HepG2 (cell line): ENCODE measurements at regions not wholly inside any gene's neighbourhood (a gene's known extent, or its start where the extent isn't known, plus 50 kb on each side); places are given as distances from the start of the nearest gene placed in this dataset.

Experiments used
- ATAC-seq: fragments of 200-7000 bp; cut with Tn5 transposase; 3 replicates; pipeline ENCODE4 v1.9.1; 2020; ENCODE audit warnings: mild to moderate bottlenecking, moderate library complexity
- BruUV-seq: library from RNA; stranded (reverse); fragments of 400-500 nt; replicated peaks from 2 replicates; lab custom pipeline; 2021; lab: Mats Ljungman, UMichigan
- CTCF ChIA-PET: fragments of 300-600 bp; formaldehyde crosslinking; extraction: SDS; loops from one replicate; lab custom pipeline; 2021; ENCODE audit warnings: low total read pairs, inconsistent platforms, low intra/inter-chr PET ratio; lab: Yijun Ruan, JAX
- POLR2A ChIA-PET: fragments of 350-600 bp; sonication (Branson Sonifier 250); formaldehyde crosslinking; loops from one replicate; lab custom pipeline; 2020; ENCODE audit warnings: antibody characterized with exemption, inconsistent platforms; lab: Yijun Ruan, JAX
- DNase-seq: peaks from one replicate; pipeline ENCODE4 v3.0.0-alpha.2; 2015; ENCODE audit warnings: low spot score
- FAIRE-seq: peaks from 3 replicates; lab custom pipeline; 2011; peaks lifted over from hg19 to GRCh38; lab: Jason Lieb, UNC
- H2AFZ ChIP-seq: one replicate; pipeline ENCODE4 v1.6.1; 2011; ENCODE audit warnings: low read length, inconsistent platforms
- H3K27ac ChIP-seq: fragments of 300-600 bp; 3 replicates; pipeline ENCODE4 v1.8.0; 2011; ENCODE audit warnings: mixed run types, mild to moderate bottlenecking, mixed read lengths, low read length, inconsistent platforms; ENCODE audit not compliant: insufficient read depth; ENCODE audit errors: extremely low read length
- H3K27me3 ChIP-seq, 2 experiments: fragments of 200-600 bp in 1 of 2; 2 replicates in 1 of 2; 3 replicates in 1 of 2; pipeline versions ENCODE4 v1.6.0 to v1.8.0; 2011; ENCODE audit warnings: low read length in 2 of 2, mild to moderate bottlenecking in 2 of 2, moderate library complexity in 2 of 2, inconsistent platforms in 1 of 2; ENCODE audit not compliant: insufficient read depth in 2 of 2, control insufficient read depth in 1 of 2
- H3K36me3 ChIP-seq, 2 experiments: fragments of 200-600 bp in 1 of 2; replicated peaks in 1 of 2; 2 replicates in 1 of 2; 3 replicates in 1 of 2; pipeline versions ENCODE4 v1.5.1 to v1.8.0; 2011; ENCODE audit warnings: low read length in 2 of 2, inconsistent platforms in 1 of 2; ENCODE audit not compliant: insufficient read depth in 2 of 2, control insufficient read depth in 1 of 2
- H3K4me1 ChIP-seq: 2 replicates; pipeline ENCODE4 v1.5.1; 2012; ENCODE audit warnings: low read length, inconsistent platforms; ENCODE audit not compliant: insufficient read depth
- H3K4me2 ChIP-seq: 2 replicates; pipeline ENCODE4 v1.6.0; 2011; ENCODE audit warnings: low read depth, low read length, inconsistent platforms
- H3K4me3 ChIP-seq, 3 experiments: fragments of 200-600 bp in 1 of 3; sonication (generic), shearing (Covaris generic) in 1 of 3; replicated peaks in 1 of 3; 2 replicates each; pipeline ENCODE4 v1.5.1; 2011 to 2016; ENCODE audit warnings: low read length in 3 of 3, inconsistent platforms in 2 of 3, low read depth in 2 of 3, mild to moderate bottlenecking in 2 of 3, control low read depth in 1 of 3, mixed read lengths in 1 of 3; ENCODE audit not compliant: insufficient read depth in 1 of 3
- H3K79me2 ChIP-seq: one replicate; pipeline ENCODE4 v1.6.1; 2011; ENCODE audit warnings: low read length, inconsistent platforms; ENCODE audit not compliant: insufficient read depth
- H3K9ac ChIP-seq: 2 replicates; pipeline ENCODE4 v1.6.0; 2011; ENCODE audit warnings: mild to moderate bottlenecking, low read depth, low read length, inconsistent platforms; ENCODE audit not compliant: insufficient read depth
- H3K9me3 ChIP-seq: 2 replicates; pipeline ENCODE4 v1.5.1; 2012; ENCODE audit warnings: mild to moderate bottlenecking, low read length
- H4K20me1 ChIP-seq: 2 replicates; pipeline ENCODE4 v1.6.0; 2011; ENCODE audit warnings: inconsistent platforms, mild to moderate bottlenecking, low read length, moderate library complexity; ENCODE audit not compliant: insufficient read depth
- ATF7 ChIP-seq, 2 experiments: fragments of 450-650 bp in 1 of 2; sonication (generic) in 1 of 2; formaldehyde crosslinking in 1 of 2; IDR thresholded peaks; 2 replicates each; pipeline versions ENCODE4 v1.4.0 to v1.6.1; 2016 to 2020; ENCODE audit warnings: antibody characterized with exemption in 1 of 2, mild to moderate bottlenecking in 1 of 2, missing genetic modification reagents in 1 of 2
- BCL6 ChIP-seq: IDR thresholded peaks from 2 replicates; pipeline ENCODE4 v1.6.1; 2016; ENCODE audit warnings: missing genetic modification reagents, missing compliant biosample characterization
- GFI1 ChIP-seq: sonication (generic); formaldehyde crosslinking; IDR thresholded peaks from 2 replicates; pipeline ENCODE4 v1.5.0; 2020; ENCODE audit warnings: missing genetic modification reagents, mild to moderate bottlenecking, borderline replicate concordance
- PLRG1 ChIP-seq: fragments of 450-650 bp; conservative IDR thresholded peaks from 2 replicates; pipeline ENCODE4 v1.6.1; 2016
- SKIL ChIP-seq: sonication (generic); formaldehyde crosslinking; IDR thresholded peaks from 2 replicates; pipeline ENCODE4 v1.8.0; 2022; ENCODE audit warnings: missing genetic modification reagents, mild to moderate bottlenecking, moderate library complexity, borderline replicate concordance
- YEATS2 ChIP-seq: sonication (generic); formaldehyde crosslinking; IDR thresholded peaks from 2 replicates; pipeline ENCODE4 v1.4.0; 2020; ENCODE audit warnings: missing genetic modification reagents, borderline replicate concordance
- ZNF225 ChIP-seq: sonication (generic); formaldehyde crosslinking; IDR thresholded peaks from 2 replicates; pipeline ENCODE4 v1.4.0; 2020; ENCODE audit warnings: mild to moderate bottlenecking, missing genetic modification reagents
- ZNF33B ChIP-seq: sonication (generic); formaldehyde crosslinking; IDR thresholded peaks from 2 replicates; pipeline ENCODE4 v1.5.1; 2020; ENCODE audit warnings: mild to moderate bottlenecking, missing genetic modification reagents
- ZNF496 ChIP-seq: sonication (generic); formaldehyde crosslinking; IDR thresholded peaks from 2 replicates; pipeline ENCODE4 v1.8.1; 2023; ENCODE audit warnings: mild to moderate bottlenecking, moderate library complexity, missing genetic modification reagents; ENCODE audit not compliant: insufficient replicate concordance
- ZNF546 ChIP-seq: sonication (generic); formaldehyde crosslinking; conservative IDR thresholded peaks from 2 replicates; pipeline ENCODE4 v1.8.1; 2023; ENCODE audit warnings: mild to moderate bottlenecking, missing genetic modification reagents
- WGBS: methylation state at CpG from one replicate; pipeline ENCODE4 v1.1.6; 2017; ENCODE audit warnings: low lambda C conversion rate; 5-methylcytosine and 5-hydroxymethylcytosine counted together
- in situ Hi-C: cut with HindIII; loops from 2 replicates; pipeline ENCODE4 v1.10.0; 2017; ENCODE audit warnings: low pct_unique_long_range_greater_than_20kb; ENCODE audit not compliant: extremely low pct_ligation_motif_present
- intact Hi-C: fragments of 100-400 bp; cut with micrococcal nuclease; formaldehyde crosslinking; loops from one replicate; pipeline ENCODE4 v1.10.0; 2022; ENCODE audit not compliant: unreplicated experiment

GRCh38 chr20:40134176-40134575 is 554.9 kb downstream of the MAFB start (continued):
- TF ChIP-seq ZNF496 (no peak), SKIL (CRISPR knock-in tag) (no peak), ZNF33B (CRISPR knock-in tag) (no peak), PLRG1 (no peak), ZNF225 (CRISPR knock-in tag) (no peak), ZNF546 (CRISPR knock-in tag) (no peak), GFI1 (CRISPR knock-in tag) (no peak), YEATS2 (CRISPR knock-in tag) (no peak)

DNA sequence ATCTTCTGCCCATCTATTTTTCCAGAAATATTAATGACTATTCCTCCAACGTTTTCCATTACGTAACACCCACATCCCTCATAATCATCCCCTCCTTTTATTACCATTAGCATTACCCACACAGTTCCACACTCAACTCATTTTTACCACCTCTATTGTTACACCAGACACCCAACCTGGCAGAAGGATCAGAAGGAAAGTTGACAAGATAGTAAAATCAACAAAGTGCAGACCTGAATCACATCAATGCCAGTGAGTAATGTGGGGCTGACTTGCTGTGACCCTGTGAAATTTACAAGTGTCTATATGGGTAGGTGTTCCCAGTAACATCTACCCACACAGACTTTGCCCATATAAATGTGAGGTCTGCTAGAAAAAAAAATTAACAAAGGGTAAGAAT is 568.2 kb downstream of the MAFB start:
- no peaks in the 10 kb centered on the region for H4K20me1 ChIP-seq

More for the DNA sequence above, 568.2 kb downstream of the MAFB start:
- Histone ChIP-seq H3K9me3 (peaks cover 27% of the 10 kb centered on the region), H3K79me2 (no peaks in the 10 kb centered on the region), H3K4me2 (no peak overlapping the region), H2AFZ (no peak overlapping the region)
- CTCF ChIA-PET = no interaction called here
- WGBS = 12% methylated on average over 2 of the region's 2 CpGs
- DNase-seq = no peak
- in situ Hi-C loops = no loop called here
- TF ChIP-seq ATF7 (IDR thresholded peaks at IDR 0.05) (peak; percentile 67), ATF7 (CRISPR knock-in tag; IDR thresholded peaks at IDR 0.05) (no peak), BCL6 (CRISPR knock-in tag) (no peak)
- TF ChIP-seq, all 625 proteins: peak for 1
- H3K36me3 ChIP-seq = no peaks in the 10 kb centered on the region
- no peaks in the 10 kb centered on the region for H3K27me3 ChIP-seq
- FAIRE-seq (no peak), ATAC-seq (no peak)
- intact Hi-C loops = no loop called here
- no peak overlapping the region for H3K4me3 ChIP-seq
- POLR2A ChIA-PET = no interaction called here
- no peaks in the 10 kb centered on the region for H3K4me1 ChIP-seq
- no peak overlapping the region for H3K27ac ChIP-seq
- BruUV-seq = no TSS peak
- H3K9ac ChIP-seq = no peak overlapping the region
